Retina (tissue), 1 donor: ENCODE measurements at regions not wholly inside any gene's neighbourhood (a gene's known extent, or its start where the extent isn't known, plus 50 kb on each side); places are given as distances from the start of the nearest gene placed in this dataset.
"Not testable (repeated sequence)": the region's sequence is repeated elsewhere in the genome, so short reads cannot be mapped to it uniquely, and the experiment has no call there.

Experiments
- DNase-seq: peaks from one replicate; pipeline ENCODE4 v3.0.0-alpha.2; 2016

- DNase-seq, result no peak
These were observed 330.1 kb downstream of the PAPSS1 start for GRCh38 chr4:107389965-107390364.

- no peak for DNase-seq
These were observed 331.2 kb downstream of the PAPSS1 start for GRCh38 chr4:107388736-107389274.

GRCh38 chr4:107380836-107381438, 339.1 kb downstream of the PAPSS1 start:
- no peak for DNase-seq

DNA sequence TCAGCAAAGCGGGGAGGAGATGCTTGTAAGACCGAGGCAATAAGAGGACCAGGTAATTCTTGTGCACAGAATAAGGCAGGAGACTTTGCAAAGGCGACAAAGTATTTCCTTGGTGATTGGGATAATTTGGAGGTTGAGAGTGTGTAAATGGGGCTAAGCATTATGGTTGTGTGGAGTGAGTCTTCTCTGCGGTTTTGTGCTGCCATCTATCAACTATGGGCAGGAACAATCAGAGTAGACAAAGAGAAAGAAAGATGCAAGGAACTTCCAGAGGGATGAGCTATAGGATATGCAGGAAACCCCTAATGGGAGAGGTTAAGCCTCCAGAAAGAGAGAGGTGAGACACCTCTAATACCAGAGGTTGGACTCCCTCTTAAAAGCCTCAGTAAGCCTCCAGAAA, 339.8 kb downstream of the PAPSS1 start:
- no peak for DNase-seq

DNA sequence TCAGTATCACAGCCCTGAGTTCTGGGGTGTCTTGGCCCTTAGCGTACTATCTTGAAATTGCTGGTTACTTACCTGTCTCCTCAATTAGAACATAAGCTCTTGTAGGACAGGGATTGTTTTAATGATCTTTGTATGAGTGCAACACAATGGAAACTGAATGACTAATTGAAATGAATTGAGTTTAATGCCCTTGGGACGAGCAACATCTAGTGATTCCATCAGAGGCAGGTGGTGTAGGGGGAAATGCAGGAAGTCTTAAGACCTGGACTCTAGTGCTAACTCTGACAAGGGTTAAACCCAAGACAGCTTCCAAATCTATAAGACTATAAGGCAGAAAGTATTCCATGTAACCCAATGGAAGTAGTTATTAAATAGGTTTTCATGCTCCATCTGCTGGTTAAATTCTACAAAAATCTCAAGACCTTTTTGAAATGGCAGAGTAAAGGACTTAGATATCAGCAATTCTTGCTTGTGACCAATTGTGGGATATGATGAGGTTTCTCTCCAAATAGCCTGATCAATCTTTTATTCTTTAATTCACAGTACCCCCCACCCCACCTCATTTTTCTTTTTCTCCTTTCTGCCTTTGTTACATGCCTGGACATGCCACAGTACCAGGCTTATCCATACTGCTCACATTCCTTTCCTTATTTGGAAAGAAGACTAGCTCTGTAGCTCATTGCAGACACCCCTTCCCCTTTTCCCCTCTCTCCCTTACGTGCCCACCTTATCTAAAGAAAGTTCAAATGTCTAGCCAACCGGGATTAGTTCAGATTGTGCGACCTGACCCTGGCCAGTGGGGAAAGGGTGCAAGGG, 340.8 kb downstream of the PAPSS1 start:
- no peak for DNase-seq

DNA sequence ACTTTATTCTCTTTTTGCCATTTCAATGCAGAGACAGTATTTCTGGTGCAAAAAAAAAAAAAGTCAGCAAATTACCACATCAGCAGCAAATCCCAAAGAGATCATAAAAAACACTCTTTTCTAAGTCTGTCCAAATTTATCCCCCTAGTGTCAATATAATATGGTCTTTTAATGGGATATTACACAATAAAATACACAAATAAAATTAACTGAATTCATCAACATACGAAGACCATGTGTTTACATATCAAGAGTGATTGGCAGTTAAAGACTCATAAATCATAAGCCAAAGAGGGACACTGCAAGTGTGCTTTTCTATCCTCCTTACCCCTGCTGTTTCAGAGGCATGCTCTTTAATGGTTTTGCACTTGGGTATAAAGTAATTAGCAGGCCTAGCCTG, 340.2 kb upstream of the DKK2 start:
- DNase-seq, result no peak

GRCh38 chr4:107366900-107367299, 330.8 kb upstream of the DKK2 start:
- no peak for DNase-seq

GRCh38 chr4:107366016-107366735, 330.1 kb upstream of the DKK2 start:
- DNase-seq, result no peak

DNA sequence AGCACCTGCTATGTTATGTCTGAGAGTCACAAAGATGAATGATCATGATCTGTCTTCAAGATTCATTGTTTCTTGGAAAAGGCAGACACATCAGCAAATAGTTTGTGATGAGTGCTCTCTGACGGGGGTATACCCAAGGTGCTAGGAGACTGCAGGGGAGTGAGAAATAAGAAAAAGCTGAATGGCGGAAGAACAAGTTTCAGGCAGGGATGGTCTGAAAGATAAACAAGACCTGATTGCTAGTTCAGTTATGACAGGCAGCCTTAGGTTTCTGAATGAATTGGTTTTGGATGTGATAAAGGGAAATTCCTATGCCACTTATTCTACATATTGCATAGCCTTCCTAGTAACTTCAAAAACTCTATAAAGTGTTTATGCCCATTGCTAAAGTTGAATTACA, 327.0 kb upstream of the DKK2 start:
- no peak for DNase-seq

DNA sequence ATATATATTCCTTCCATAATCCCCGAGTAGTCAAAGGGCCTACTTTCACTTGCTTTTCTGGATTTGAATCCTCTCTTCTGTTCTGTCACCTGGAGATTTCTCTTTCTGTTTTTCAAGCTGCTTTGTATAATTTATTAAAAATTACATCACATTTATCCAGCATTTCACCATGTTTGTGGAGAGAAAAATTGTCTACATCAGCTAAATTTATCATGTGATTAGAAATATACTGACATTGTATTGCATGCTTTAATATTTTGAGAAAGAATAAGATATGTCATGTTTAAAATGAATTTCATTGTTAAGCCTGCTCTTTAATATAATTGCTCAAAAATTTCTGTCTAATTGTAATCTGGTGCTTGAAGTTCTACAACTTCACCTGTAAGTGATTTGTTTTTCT, 323.1 kb upstream of the DKK2 start:
- no peak for DNase-seq

GRCh38 chr4:107354304-107354703, 318.2 kb upstream of the DKK2 start:
- DNase-seq, result not testable (repeated sequence)

DNA sequence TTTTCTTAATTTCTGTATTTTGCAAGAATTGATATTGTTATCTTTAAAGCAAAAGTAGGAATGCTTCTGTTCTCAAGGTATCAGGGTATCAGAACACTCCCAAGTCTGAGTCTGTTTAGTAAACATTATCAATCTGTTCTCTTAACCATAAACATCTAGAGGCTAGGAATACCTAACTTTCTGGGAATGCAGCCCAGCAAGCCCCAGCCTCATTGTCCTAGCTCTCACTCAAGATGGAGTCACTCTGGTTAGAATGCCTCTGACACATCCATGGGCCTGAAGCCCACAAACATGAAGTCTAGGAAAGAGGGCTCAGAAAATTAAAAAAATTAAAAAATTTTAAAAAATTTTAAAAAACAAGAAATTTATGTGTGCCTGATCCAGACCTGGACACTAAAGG, 315.1 kb upstream of the DKK2 start:
- DNase-seq, result no peak

DNA sequence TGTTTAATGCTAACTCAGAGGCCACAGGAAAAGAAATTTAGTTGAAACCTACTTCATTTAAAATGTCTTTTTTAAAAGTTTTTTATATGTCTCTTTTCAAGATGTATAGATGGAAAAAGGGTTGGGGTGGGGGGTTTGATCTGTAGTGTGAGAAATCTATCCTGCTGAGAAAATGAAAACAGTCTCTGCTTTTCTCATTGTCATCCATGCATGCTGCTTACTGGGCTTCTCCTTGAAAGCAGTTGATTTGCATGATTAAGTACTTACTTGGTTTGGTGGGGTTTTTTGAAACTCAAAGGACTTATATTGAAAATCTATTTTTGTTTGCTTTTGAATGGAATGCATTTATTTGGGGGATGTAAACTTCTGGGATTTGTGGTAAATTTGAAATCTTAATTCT, 313.6 kb upstream of the DKK2 start:
- DNase-seq, result no peak

GRCh38 chr4:107349266-107349665, 313.2 kb upstream of the DKK2 start:
- DNase-seq, result no peak

GRCh38 chr4:107348188-107349050, 312.3 kb upstream of the DKK2 start:
- DNase-seq, result no peak

GRCh38 chr4:107333518-107333917, 297.4 kb upstream of the DKK2 start:
- DNase-seq, result no peak

DNA sequence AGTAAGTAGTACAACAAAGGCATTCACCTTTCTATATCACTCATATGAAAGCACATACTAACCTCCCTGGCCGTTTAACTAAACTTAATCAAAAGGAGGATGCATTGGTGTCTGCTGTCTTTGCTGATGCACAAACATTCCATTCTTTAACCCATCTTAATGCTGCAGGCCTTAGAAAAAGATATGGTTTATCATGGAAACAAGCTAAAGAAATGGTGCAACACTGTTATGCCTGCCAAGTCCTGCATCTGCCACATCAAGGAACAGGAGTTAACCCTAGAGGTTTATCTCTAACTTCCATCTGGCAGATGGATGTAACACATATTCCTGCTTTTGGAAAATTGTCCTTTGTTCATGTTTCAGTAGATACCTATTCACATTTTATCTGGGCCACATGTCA, 296.5 kb upstream of the DKK2 start:
- not testable (repeated sequence) for DNase-seq

DNA sequence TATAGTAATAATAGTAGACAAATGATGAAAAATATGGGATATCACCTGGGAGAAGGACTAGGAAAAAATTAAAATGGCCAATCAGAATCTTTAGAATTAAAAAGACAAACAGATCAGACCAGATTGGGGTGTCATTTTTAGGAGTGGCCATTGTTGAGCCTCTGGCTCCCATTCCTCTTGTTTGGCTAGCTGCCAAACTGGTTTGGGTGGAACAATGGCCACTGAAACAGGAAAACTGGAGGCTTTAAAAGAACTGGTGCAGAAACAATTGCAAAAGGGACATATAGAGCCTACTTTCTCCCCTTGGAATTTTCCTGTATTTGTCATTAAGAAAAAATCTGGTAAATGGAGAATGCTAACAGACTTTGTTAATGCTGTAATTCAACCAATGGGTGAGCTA, 294.8 kb upstream of the DKK2 start:
- DNase-seq, result no peak

DNA sequence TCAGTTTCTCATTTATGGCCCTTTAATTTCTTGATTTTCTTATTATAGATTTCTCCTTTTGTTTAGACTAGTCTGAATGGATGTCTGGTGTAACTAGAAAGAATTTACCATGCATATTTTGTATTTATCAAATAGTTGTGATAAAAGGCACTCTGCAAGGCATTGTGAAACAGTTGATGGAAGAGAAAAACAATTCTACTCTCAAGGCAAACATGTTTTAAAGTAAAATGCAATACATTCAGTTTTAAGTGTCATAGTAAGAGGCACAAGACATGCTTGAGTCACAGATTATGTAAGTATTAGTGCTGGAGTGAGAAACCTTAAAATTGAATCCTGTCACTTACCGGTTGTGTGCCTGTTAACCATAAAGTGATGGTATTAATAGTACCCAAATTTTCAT, 283.3 kb upstream of the DKK2 start:
- DNase-seq, result no peak

DNA sequence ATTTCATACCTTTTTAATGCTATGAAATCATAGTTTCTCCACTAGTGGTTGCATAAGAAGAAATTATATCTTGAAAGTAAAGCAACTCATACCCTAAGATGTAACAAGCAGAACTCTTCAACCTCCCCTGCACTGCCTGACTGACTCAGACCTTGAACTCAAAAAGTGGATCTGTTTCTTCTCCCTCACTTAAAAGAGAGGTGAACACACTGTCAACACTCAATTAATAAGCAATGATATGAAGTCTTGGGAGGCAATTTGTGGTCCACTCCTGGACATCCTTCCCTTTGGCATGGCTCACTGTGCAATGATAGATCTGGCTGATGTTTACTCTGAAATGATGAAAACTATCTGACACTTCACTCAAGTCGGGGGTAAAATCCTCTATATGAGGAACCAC, 282.0 kb upstream of the DKK2 start:
- DNase-seq, result no peak

DNA sequence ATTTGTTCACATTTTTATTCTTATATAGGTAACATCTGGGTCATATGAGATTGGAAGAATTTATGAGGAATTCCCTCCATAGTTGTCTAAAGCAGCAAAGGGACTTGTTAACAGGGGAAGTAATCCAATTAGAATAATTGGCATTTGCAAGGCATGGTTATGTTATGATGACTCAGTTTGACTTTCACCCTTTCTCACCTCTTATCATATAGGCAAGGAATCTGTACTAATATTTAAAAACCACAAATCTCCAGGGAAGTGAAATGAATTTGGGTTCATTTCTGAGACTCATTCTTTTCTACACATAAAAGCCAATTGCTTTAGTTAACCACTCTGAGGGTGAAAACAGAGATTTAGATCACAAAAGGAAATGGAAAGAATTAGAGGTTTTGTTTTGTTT, 281.5 kb upstream of the DKK2 start:
- no peak for DNase-seq

DNA sequence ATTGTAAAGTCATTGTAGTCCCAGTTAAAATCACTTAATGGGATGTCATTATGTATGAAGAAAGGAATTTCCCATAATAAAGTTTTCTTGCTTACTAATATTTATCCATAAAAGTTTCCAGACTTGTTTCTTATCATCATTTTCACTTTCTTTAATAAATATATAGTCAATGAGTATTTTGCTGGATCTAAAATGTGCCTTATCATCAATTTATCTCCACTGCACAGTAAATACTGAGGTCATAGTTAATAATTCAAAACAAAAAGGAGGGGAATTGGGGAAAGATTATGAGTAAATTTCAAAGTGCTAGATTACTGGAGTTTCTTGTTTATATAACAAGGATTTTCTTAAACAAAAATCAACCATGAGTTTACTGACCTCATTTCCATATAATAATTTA, 279.5 kb upstream of the DKK2 start:
- no peak for DNase-seq

- DNase-seq, result no peak
These were observed 278.0 kb upstream of the DKK2 start for GRCh38 chr4:107314156-107314555.
